RWPE2 (cell line): ENCODE measurements at regions not wholly inside any gene's neighbourhood (a gene's known extent, or its start where the extent isn't known, plus 50 kb on each side); places are given as distances from the start of the nearest gene placed in this dataset.

ENCODE experiments used
- ATAC-seq: fragments of 200-7000 bp; cut with Tn5 transposase; 3 replicates; pipeline ENCODE4 v1.9.1; 2021; ENCODE audit warnings: low read depth
- DNase-seq: peaks from one replicate; pipeline ENCODE4 v3.0.0-alpha.2; 2020; ENCODE audit warnings: low spot score
- H3K27ac ChIP-seq: fragments of 450-650 bp; 2 replicates; pipeline ENCODE4 v1.5.1; 2017; ENCODE audit warnings: mild to moderate bottlenecking; ENCODE audit not compliant: poor library complexity, severe bottlenecking
- H3K27me3 ChIP-seq: fragments of 250-450 bp; sonication (Bioruptor Pico); 2 replicates; pipeline ENCODE4 v1.5.1; 2021; ENCODE audit warnings: mild to moderate bottlenecking, moderate library complexity; ENCODE audit not compliant: insufficient read depth, poor library complexity, severe bottlenecking
- H3K36me3 ChIP-seq: fragments of 250-450 bp; sonication (Bioruptor Pico); 2 replicates; pipeline ENCODE4 v1.5.1; 2020; ENCODE audit warnings: low read depth, mild to moderate bottlenecking, moderate library complexity
- H3K4me1 ChIP-seq: fragments of 250-450 bp; sonication (Bioruptor Pico); 2 replicates; pipeline ENCODE4 v1.5.1; 2021; ENCODE audit warnings: mild to moderate bottlenecking, moderate library complexity; ENCODE audit not compliant: insufficient read depth, poor library complexity, severe bottlenecking
- H3K4me3 ChIP-seq: fragments of 250-450 bp; sonication (Bioruptor Pico); 2 replicates; pipeline ENCODE4 v1.5.1; 2021; ENCODE audit warnings: mild to moderate bottlenecking, moderate library complexity; ENCODE audit not compliant: severe bottlenecking
- H3K9me3 ChIP-seq: fragments of 250-450 bp; sonication (Bioruptor Pico); 2 replicates; pipeline ENCODE4 v1.5.1; 2021; ENCODE audit warnings: mild to moderate bottlenecking, moderate library complexity; ENCODE audit not compliant: severe bottlenecking
- CTCF ChIP-seq: fragments of 450-650 bp; IDR thresholded peaks from one replicate; pipeline ENCODE4 v1.5.1; 2017; ENCODE audit warnings: mild to moderate bottlenecking, moderate library complexity; ENCODE audit not compliant: poor library complexity, severe bottlenecking

- no peak for TF ChIP-seq CTCF
- no peaks in the 10 kb centered on the region for H3K4me1 ChIP-seq
- H3K27me3 ChIP-seq: no peaks in the 10 kb centered on the region
- DNase-seq: no peak
- H3K9me3 ChIP-seq: no peaks in the 10 kb centered on the region
- ATAC-seq: no peak
- no peak overlapping the region for H3K4me3 ChIP-seq
- H3K27ac ChIP-seq: no peak overlapping the region
- no peaks in the 10 kb centered on the region for H3K36me3 ChIP-seq
Observed at GRCh38 chr3:5276934-5277333, 89.4 kb downstream of the EDEM1 start.

GRCh38 chr3:5277612-5278236, 90.2 kb downstream of the EDEM1 start:
- no peaks in the 10 kb centered on the region for H3K27me3 ChIP-seq
- TF ChIP-seq CTCF: no peak
- no peaks in the 10 kb centered on the region for H3K36me3 ChIP-seq
- no peaks in the 10 kb centered on the region for H3K4me1 ChIP-seq
- no peak overlapping the region for H3K4me3 ChIP-seq
- DNase-seq (no peak), ATAC-seq (no peak)
- no peaks in the 10 kb centered on the region for H3K9me3 ChIP-seq
- no peak overlapping the region for H3K27ac ChIP-seq

GRCh38 chr3:5278666-5279065, 91.2 kb downstream of the EDEM1 start:
- no peaks in the 10 kb centered on the region for H3K9me3 ChIP-seq
- DNase-seq: no peak
- no peak overlapping the region for H3K4me3 ChIP-seq
- H3K27ac ChIP-seq: peak overlapping the region; percentile 36
- no peaks in the 10 kb centered on the region for H3K36me3 ChIP-seq
- H3K27me3 ChIP-seq: no peaks in the 10 kb centered on the region
- ATAC-seq: peak; percentile 31; the same call in 1 of the 3 replicates
- no peak for TF ChIP-seq CTCF
- no peaks in the 10 kb centered on the region for H3K4me1 ChIP-seq

GRCh38 chr3:5282703-5283102, 95.2 kb downstream of the EDEM1 start:
- Histone ChIP-seq H3K4me1 (no peaks in the 10 kb centered on the region), H3K36me3 (no peaks in the 10 kb centered on the region), H3K9me3 (no peaks in the 10 kb centered on the region), H3K4me3 (no peak overlapping the region), H3K27ac (no peak overlapping the region), H3K27me3 (no peaks in the 10 kb centered on the region)
- ATAC-seq (no peak), DNase-seq (no peak)
- TF ChIP-seq CTCF: no peak

- Histone ChIP-seq H3K4me1 (no peaks in the 10 kb centered on the region), H3K4me3 (no peak overlapping the region), H3K9me3 (no peaks in the 10 kb centered on the region), H3K27me3 (no peaks in the 10 kb centered on the region), H3K27ac (no peak overlapping the region), H3K36me3 (no peaks in the 10 kb centered on the region)
- DNase-seq (no peak), ATAC-seq (no peak)
- TF ChIP-seq CTCF: no peak
Observed at GRCh38 chr3:5285439-5285838, 97.9 kb downstream of the EDEM1 start.
